Hematopoietic multipotent progenitor cell treated with erythropoietin and hydrocortisone succinate and interleukin-3 and kit ligand, for 4 days (in vitro differentiated cells): ENCODE measurements at regions not wholly inside any gene's neighbourhood (a gene's known extent, or its start where the extent isn't known, plus 50 kb on each side); places are given as distances from the start of the nearest gene placed in this dataset.
"Not testable (repeated sequence)": the region's sequence is repeated elsewhere in the genome, so short reads cannot be mapped to it uniquely, and the experiment has no call there.

Source experiments
- DNase-seq: peaks from one replicate; pipeline ENCODE4 v3.0.0-alpha.2; 2015

DNA sequence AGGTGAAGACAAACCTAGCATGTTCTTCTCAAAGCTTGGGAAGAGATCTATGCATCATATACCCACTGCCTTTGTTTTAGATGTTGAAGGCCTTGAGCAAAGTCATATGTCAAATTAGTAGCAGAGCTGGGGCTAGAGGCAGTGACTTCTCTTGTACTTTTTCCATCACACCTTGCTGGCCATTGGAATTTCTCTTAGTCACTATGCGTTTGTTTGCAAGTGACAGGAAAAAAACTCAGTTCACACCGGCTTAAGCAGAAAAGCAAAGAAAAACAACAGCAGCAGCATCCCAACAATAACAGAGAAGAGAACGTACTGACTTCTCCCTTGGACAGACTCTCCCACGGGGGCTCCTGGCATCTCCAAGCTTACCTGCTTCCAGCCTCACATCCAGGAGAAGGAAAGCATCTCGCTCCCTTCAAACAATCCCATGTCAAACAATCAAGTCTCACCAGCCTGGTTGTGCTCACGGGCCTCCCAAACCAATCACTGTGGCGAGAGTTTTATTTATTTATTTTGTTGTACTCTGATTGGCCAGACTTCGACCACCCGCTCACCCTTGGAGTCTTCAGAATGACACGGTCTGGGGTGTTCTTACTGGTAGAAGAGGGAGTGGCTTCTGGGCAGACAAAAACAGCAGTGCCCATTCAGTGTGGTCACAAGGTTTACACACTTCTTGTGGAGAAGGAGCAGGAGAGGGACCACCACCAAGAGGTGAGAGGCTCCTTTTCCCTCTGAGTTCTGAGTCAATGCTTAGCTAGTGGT is 83.8 kb upstream of the STC2 start:
- DNase-seq, result no peak

DNA sequence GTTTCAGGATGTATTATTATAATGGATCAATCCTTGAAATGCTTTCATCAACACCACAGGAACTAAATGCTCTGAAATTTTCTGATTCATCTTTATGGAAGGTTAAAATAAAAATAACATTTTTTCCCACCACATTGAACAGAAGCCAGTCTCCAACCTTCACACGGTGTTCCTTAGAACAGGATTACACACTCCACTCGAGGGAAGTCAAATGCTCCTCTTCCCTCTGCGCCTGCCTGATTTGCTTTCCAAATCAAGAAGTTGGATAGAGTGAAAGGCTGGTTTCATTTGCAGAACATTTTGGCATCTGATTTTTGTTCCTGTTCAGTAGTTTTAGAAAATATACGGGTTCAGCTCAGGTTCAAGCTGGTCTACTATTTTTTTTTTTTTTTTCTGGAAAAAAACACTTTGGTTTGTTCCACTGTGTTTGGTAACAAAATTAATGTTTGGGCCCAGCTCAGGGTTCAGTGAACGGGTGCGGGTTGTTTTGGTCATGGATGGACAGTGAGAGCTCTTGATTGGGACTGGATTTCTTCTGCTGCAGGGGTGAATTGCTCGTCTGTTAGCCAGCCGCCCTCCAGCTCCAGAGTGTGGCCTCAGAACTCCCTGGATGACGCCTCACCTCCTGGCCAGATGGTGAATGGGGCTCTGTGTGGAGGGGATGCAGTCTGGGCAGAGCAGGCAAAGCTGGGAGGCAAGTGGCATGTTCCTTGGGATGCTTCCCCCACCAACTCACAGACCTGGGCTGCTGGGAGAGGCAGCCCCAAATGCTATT is 82.4 kb upstream of the STC2 start:
- no peak for DNase-seq

DNA sequence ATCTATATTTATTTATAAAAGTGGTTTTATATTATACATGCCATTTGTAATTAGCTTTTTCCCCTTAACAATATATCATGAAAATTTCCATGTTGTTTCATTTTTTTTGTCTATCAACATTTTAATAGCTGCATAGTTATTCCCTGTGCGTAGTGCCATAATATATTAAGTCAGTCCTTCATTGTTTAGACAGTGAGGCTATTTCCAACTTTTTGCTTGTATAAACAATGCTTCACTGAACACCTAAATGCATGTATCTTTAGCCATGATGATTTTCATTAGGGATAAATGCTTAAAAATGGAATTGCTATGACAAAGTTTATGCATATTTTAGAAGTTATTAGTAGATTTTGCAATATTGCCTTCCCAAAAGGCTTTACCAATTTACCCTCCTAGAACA is 80.7 kb upstream of the STC2 start:
- DNase-seq, result no peak

DNA sequence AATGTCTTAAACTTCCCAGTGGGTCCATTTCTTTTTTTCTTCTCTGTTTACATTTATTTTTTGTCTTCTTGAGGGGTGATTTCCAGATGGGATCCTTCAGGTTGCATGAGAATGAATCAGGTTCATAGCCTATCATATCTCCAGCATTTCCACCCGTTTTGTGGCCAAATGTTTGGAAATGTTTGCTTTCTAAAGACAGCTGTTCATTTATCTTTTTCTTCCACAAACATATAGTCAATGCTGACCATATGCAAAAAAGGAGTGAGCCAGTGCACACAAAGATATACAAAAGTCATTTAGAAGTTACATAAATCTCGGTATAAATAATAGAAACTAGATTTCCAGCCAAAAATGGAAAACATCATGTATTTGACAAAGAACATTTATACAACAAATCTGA is 71.6 kb upstream of the STC2 start:
- no peak for DNase-seq

- DNase-seq, result no peak
Observed at GRCh38 chr5:173397516-173397915, 69.3 kb upstream of the STC2 start.

GRCh38 chr5:173396311-173396993 is 68.2 kb upstream of the STC2 start:
- peak; percentile 9 for DNase-seq

DNA sequence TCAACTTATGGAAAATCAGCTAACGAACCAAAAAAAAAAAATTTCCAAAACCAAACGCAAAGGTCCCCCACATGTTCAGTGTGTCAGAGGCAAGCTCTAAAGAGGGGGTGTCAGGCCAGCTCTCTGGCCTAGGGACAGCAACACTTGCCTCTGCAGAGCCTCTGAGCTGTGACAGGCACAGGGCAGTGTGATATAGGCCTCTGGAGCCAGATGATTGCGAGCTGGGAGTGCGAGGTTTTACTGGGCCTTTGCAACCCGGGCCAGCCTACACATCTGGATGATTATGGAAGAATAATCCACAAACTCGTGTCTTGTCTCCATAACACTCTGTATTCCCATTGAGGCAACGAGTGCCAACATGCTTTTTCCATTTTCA is 67.7 kb upstream of the STC2 start:
- DNase-seq, result no peak

- DNase-seq, result no peak
Observed at GRCh38 chr5:173395257-173395932, 67.2 kb upstream of the STC2 start.

DNA sequence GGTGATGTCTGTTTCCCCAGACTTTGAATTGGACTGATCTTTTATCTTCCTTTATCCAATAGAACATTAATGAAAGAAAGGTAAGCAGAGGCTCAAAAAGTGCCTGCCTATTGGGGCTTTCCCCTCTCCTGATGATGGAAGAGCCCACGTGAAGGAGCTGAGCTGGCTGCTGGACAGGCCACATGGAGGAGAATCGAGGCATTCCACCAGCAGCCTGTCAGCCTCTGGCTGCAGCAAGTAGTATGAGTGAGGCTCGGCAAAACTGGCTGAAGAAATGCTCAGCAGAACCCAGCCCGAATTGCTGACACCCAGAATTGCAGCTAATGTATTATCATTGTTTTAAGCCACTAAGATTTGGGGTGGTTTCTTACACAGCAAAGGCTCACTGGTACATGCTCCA is 66.5 kb upstream of the STC2 start:
- no peak for DNase-seq

GRCh38 chr5:173392172-173392571 is 64.0 kb upstream of the STC2 start:
- DNase-seq, result no peak

DNA sequence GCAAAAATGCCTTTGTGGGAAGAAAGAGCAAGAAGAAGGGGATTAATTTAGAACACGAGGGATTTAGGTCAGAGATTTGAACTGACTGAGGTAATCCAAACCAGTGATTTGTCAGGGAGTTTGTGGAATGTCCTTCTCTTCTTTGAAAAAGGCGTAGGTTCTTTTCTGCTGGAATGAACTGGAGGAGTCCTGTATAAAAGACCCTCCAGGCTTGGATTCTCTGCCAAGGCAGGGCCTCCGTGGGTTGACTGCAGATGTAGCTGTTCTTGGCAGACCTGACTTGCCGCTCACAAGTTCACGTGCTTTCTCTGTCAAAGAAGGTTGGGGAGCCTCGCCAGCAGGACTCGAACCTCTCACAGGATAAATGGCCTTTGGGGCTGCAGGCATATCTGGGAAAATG is 62.8 kb upstream of the STC2 start:
- DNase-seq, result no peak

DNA sequence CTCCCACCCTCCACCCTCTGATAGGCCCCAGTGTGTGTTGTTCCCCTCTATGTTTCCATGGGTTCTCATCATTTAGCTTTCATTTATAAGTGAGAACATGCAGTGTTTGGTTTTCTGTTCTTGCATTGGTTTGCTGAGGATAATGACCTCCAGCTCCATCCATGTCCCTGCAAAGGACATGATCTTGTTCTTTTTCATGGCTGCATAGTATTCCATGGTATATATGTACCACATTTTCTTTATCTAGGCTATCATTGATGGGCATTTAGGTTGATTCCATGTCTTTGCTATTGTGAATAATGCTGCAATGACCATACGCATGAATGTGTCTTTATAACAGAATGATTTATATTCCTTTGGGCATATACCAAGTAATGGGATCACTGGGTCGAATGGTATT is 59.1 kb upstream of the STC2 start:
- DNase-seq, result not testable (repeated sequence)

DNA sequence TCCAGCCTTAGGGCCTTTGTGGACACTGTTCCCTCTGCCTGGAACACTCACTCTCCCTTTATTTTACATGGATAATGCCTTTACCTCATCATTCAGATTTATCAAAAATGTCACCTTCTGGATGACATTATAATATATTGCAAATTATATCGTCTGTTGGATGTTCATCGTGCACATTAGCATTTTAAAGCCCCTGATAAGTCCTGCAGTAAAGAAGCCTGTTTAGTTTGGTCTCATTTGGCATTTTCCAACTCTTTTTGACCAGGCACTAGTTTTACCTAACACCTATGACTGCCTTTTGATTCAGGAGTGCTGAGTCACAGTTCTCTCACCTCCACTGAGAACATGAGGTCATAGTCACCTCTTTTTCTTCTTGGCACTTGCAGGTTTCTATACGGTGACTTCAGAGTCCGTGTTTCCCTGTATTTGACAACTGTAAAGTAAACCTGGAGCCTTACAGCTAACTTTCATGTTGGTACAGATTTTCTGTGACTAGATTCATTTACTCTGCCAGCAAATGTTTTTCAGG is 57.7 kb upstream of the STC2 start:
- DNase-seq, result no peak

GRCh38 chr5:173383711-173384110 is 55.5 kb upstream of the STC2 start:
- DNase-seq, result no peak

DNA sequence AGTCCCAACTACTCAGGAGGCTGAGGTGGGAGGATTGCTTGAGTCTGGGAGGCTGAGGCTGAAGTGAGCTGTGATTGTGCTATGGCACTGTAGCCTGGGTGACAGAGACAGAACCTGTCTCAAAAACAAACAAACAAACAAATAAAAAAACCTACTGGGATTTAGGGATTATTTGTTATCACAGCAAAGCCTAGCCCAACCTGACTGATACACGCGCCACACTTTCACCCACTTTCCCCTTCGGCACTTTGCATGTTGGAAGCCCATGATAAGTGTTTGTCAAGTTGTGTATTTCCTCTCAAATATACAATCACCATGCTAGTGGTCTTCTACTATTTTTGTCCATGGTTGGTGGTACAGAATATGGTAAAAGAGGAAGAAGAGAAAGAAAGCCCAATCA is 50.5 kb upstream of the STC2 start:
- no peak for DNase-seq
